K562 (cell line): ENCODE measurements at regions not wholly inside any gene's neighbourhood (a gene's known extent, or its start where the extent isn't known, plus 50 kb on each side); places are given as distances from the start of the nearest gene placed in this dataset.
A peak's percentile ranks its signal among the peaks of the same experiment; 100 is the strongest.

Experiments
- ATAC-seq: fragments of 200-7000 bp; cut with Tn5 transposase; 3 replicates; pipeline ENCODE4 v1.9.1; 2020; ENCODE audit warnings: moderate library complexity
- BruUV-seq: library from RNA; stranded (reverse); fragments of 400-500 nt; replicated peaks from 2 replicates; lab custom pipeline; 2021; lab: Mats Ljungman, UMichigan
- CTCF ChIA-PET: fragments of 300-600 bp; formaldehyde crosslinking; extraction: SDS; loops from one replicate; lab custom pipeline; 2021; ENCODE audit warnings: low intra/inter-chr PET ratio; lab: Yijun Ruan, JAX
- POLR2A ChIA-PET: fragments of 300-600, 350-650 bp; sonication (Branson Sonifier 250); formaldehyde crosslinking; extraction: SDS; loops from one replicate; lab custom pipeline; 2021; ENCODE audit warnings: antibody characterized with exemption, inconsistent platforms; lab: Yijun Ruan, JAX
- DNase-seq, 4 experiments: peaks; one replicate each; pipeline versions ENCODE4 v3.0.0 to v3.0.0-alpha.2; 2011 to 2018; ENCODE audit warnings: low spot score in 3 of 4, mixed read lengths in 3 of 4; ENCODE audit errors: extremely low read depth in 1 of 4
- FAIRE-seq: peaks from 2 replicates; lab custom pipeline; 2011; peaks lifted over from hg19 to GRCh38; lab: Jason Lieb, UNC
- H2AFZ ChIP-seq: 2 replicates; pipeline ENCODE4 v1.6.0; 2011; ENCODE audit warnings: low read depth, low read length, control low read depth, inconsistent platforms
- H3K27ac ChIP-seq: fragments of 200-600 bp; 3 replicates; pipeline ENCODE4 v1.8.0; 2011; ENCODE audit warnings: low read depth, mild to moderate bottlenecking, control low read depth, inconsistent platforms, low read length, moderate library complexity, mixed read lengths; ENCODE audit errors: extremely low read depth
- H3K27me3 ChIP-seq, 2 experiments: fragments of 300-600 bp in 1 of 2; 2 replicates in 1 of 2; 3 replicates in 1 of 2; pipeline versions ENCODE4 v1.6.0 to v1.8.0; 2011; ENCODE audit warnings: inconsistent platforms in 2 of 2, low read length in 2 of 2, mild to moderate bottlenecking in 1 of 2, mixed read lengths in 1 of 2, moderate library complexity in 1 of 2; ENCODE audit not compliant: control insufficient read depth in 2 of 2, insufficient read depth in 2 of 2
- H3K36me3 ChIP-seq: fragments of 300-600 bp; 3 replicates; pipeline ENCODE4 v1.8.0; 2011; ENCODE audit warnings: mild to moderate bottlenecking, low read length, inconsistent platforms; ENCODE audit not compliant: control insufficient read depth, insufficient read depth
- H3K4me1 ChIP-seq, 2 experiments: fragments of 200-600 bp in 1 of 2; replicated peaks in 1 of 2; 2 replicates in 1 of 2; 3 replicates in 1 of 2; pipeline versions ENCODE4 v1.5.1 to v1.8.0; 2011; ENCODE audit warnings: inconsistent platforms in 2 of 2, low read length in 2 of 2, mild to moderate bottlenecking in 1 of 2, mixed read lengths in 1 of 2, moderate library complexity in 1 of 2; ENCODE audit not compliant: control insufficient read depth in 2 of 2, insufficient read depth in 2 of 2
- H3K4me2 ChIP-seq: 2 replicates; pipeline ENCODE4 v1.6.1; 2011; ENCODE audit warnings: low read length, control low read depth, inconsistent platforms, mixed read lengths; ENCODE audit not compliant: insufficient read depth
- H3K4me3 ChIP-seq: fragments of 200-600 bp; sonication (generic), shearing (Covaris generic); 2 replicates; pipeline ENCODE4 v1.5.1; 2016; ENCODE audit warnings: control low read depth, inconsistent platforms
- H3K79me2 ChIP-seq: fragments of 200-600 bp; 3 replicates; pipeline ENCODE4 v1.8.0; 2011; ENCODE audit warnings: low read length, inconsistent platforms; ENCODE audit not compliant: control insufficient read depth, insufficient read depth
- H3K9ac ChIP-seq, 2 experiments: 2 replicates each; pipeline versions ENCODE4 v1.6.0 to v1.6.1; 2011; ENCODE audit warnings: low read depth in 2 of 2, low read length in 2 of 2, control low read depth in 1 of 2, inconsistent platforms in 1 of 2, mild to moderate bottlenecking in 1 of 2, mixed read lengths in 1 of 2; ENCODE audit not compliant: insufficient read depth in 1 of 2
- H3K9me1 ChIP-seq: one replicate; pipeline ENCODE4 v1.6.0; 2011; ENCODE audit warnings: inconsistent platforms, mild to moderate bottlenecking, low read length, moderate library complexity; ENCODE audit not compliant: control insufficient read depth, insufficient read depth
- H3K9me3 ChIP-seq: replicated peaks from 2 replicates; pipeline ENCODE4 v1.5.1; 2011; ENCODE audit warnings: low read depth, low read length, inconsistent platforms; ENCODE audit not compliant: control insufficient read depth, insufficient read depth
- H4K20me1 ChIP-seq: replicated peaks from 2 replicates; pipeline ENCODE4 v1.6.1; 2011; ENCODE audit warnings: low read length, inconsistent platforms, mixed read lengths; ENCODE audit not compliant: control insufficient read depth, insufficient read depth
- CTCF ChIP-seq, 3 experiments: IDR thresholded peaks in 2 of 3; conservative IDR thresholded peaks in 1 of 3; 2 replicates each; pipeline ENCODE4 v1.5.1; 2011 to 2012; ENCODE audit warnings: low read length in 3 of 3, mild to moderate bottlenecking in 3 of 3, control low read depth in 2 of 3, improper control_type of control experiment in 1 of 3, inconsistent platforms in 1 of 3, low read depth in 1 of 3, mixed read lengths in 1 of 3, moderate library complexity in 1 of 3; ENCODE audit not compliant: insufficient read depth in 2 of 3
- ESRRA ChIP-seq: fragments of 450-650 bp; IDR thresholded peaks from 2 replicates; pipeline ENCODE4 v1.6.1; 2014; ENCODE audit warnings: low read depth, mild to moderate bottlenecking, moderate library complexity, borderline replicate concordance
- JUNB ChIP-seq: fragments of 450-650 bp; formaldehyde crosslinking; conservative IDR thresholded peaks from 2 replicates; pipeline ENCODE4 v1.4.0; 2020; ENCODE audit warnings: mild to moderate bottlenecking
- NUFIP1 ChIP-seq: fragments of 450-650 bp; IDR thresholded peaks from 2 replicates; pipeline ENCODE4 v1.6.1; 2018; ENCODE audit not compliant: partially characterized antibody
- RAD21 ChIP-seq, 2 experiments: fragments of 250-450 bp in 1 of 2; fragments of 450-650 bp in 1 of 2; sonication (Bioruptor Pico) in 1 of 2; formaldehyde crosslinking in 1 of 2; IDR thresholded peaks in 1 of 2; conservative IDR thresholded peaks in 1 of 2; 2 replicates each; pipeline versions ENCODE4 v1.4.0 to v1.8.0; 2020 to 2022; ENCODE audit warnings: mild to moderate bottlenecking in 2 of 2, moderate library complexity in 1 of 2
- RBM17 ChIP-seq: fragments of 200-400 bp; formaldehyde crosslinking; IDR thresholded peaks from 2 replicates; pipeline ENCODE4 v1.6.1; 2017; ENCODE audit warnings: low read depth, mild to moderate bottlenecking, low read length, borderline replicate concordance
- RFX7 ChIP-seq: fragments of 250-450 bp; sonication (Bioruptor Pico); IDR thresholded peaks from 2 replicates; pipeline ENCODE4 v1.5.1; 2021; ENCODE audit warnings: mild to moderate bottlenecking
- STAT6 ChIP-seq: sonication (generic); formaldehyde crosslinking; IDR thresholded peaks from 2 replicates; pipeline ENCODE4 v1.8.1; 2023; ENCODE audit warnings: mild to moderate bottlenecking, missing genetic modification reagents
- TFE3 ChIP-seq: fragments of 450-650 bp; formaldehyde crosslinking; IDR thresholded peaks from 2 replicates; pipeline ENCODE4 v1.4.0; 2020; ENCODE audit warnings: mild to moderate bottlenecking, mixed read lengths
- ZNF280A ChIP-seq: fragments of 450-650 bp; IDR thresholded peaks from 2 replicates; pipeline ENCODE4 v1.6.1; 2018; ENCODE audit warnings: mild to moderate bottlenecking, low read depth; ENCODE audit not compliant: partially characterized antibody
- ZNF445 ChIP-seq: fragments of 250-450 bp; sonication (Bioruptor Pico); IDR thresholded peaks from 2 replicates; pipeline ENCODE4 v1.4.0; 2020; ENCODE audit warnings: low read depth, mild to moderate bottlenecking, moderate library complexity
- ZNF57 ChIP-seq: fragments of 450-650 bp; formaldehyde crosslinking; IDR thresholded peaks from 2 replicates; pipeline ENCODE4 v1.4.0; 2020; ENCODE audit warnings: mild to moderate bottlenecking, moderate library complexity
- WGBS: fragments of 100-300 bp; shearing (Covaris generic); methylation state at CpG from one replicate; pipeline ENCODE4 v1.1.6; 2016; ENCODE audit warnings: low coverage, mixed read lengths; ENCODE audit not compliant: insufficient coverage; ENCODE audit errors: missing lambda C conversion rate; 5-methylcytosine and 5-hydroxymethylcytosine counted together
- in situ Hi-C: fragments of 300-500 bp; cut with MboI; formaldehyde crosslinking; loops from 4 replicates; pipeline ENCODE4 v1.15.0; 2018; ENCODE audit warnings: inconsistent platforms, mixed read lengths
- intact Hi-C: fragments of 100-400 bp; cut with micrococcal nuclease; formaldehyde crosslinking; loops from 2 replicates; pipeline ENCODE4 v1.14.2; 2022

- TF ChIP-seq JUNB (no peak), CTCF (IDR thresholded peaks at IDR 0.05 in 2 of 3, conservative IDR thresholded peaks at IDR 0.05 in 1 of 3; ENCODE audit: insufficient read depth in 2 of 3, low read depth in 1 of 3, low read length in 3 of 3) (peak in 2 of 3 experiments; percentile 6 to 19; a peak in 1 of 6 replicates), ZNF445 (CRISPR knock-in tag) (no peak), STAT6 (CRISPR knock-in tag) (no peak), ZNF57 (CRISPR knock-in tag) (no peak), RAD21 (CRISPR knock-in tag; conservative IDR thresholded peaks at IDR 0.05 in 1 of 2, IDR thresholded peaks at IDR 0.05 in 1 of 2) (peak in 1 of 2 experiments; percentile 24; a peak in 1 of 4 replicates), ESRRA (no peak), ZNF280A (no peak), RBM17 (no peak), NUFIP1 (no peak), TFE3 (no peak), RFX7 (CRISPR knock-in tag) (no peak)
- Histone ChIP-seq H3K27me3 (peaks cover 0 to under 1% of the 10 kb centered on the region in 2 experiments; a peak in 1 of 5 replicates), H3K27ac (no peak overlapping the region), H3K4me2 (no peak overlapping the region), H3K9me1 (no peaks in the 10 kb centered on the region), H3K79me2 (no peaks in the 10 kb centered on the region), H3K9me3 (no peaks in the 10 kb centered on the region), H3K4me1 (no peaks in the 10 kb centered on the region), H2AFZ (no peak overlapping the region), H4K20me1 (no peaks in the 10 kb centered on the region), H3K4me3 (no peak overlapping the region), H3K9ac (no peak overlapping the region), H3K36me3 (no peaks in the 10 kb centered on the region)
- DNase-seq: peak in 2 of 4 experiments; percentile 4 to 6
- WGBS: 0% methylated on average over 2 of the region's 3 CpGs
- BruUV-seq: no TSS peak
- intact Hi-C loops (no loop called here), in situ Hi-C loops (no loop called here)
- ATAC-seq: peak; percentile 52; the same call in 1 of the 3 replicates
- ChIA-PET POLR2A (interaction anchor here (0.7 kb wide), 1 partner anchor 169 kb away, joined by 3 read pairs; no protein-coding TSS in a partner anchor), CTCF (no interaction called here)
- FAIRE-seq: no peak
These were observed 93.1 kb upstream of the SMARCA2 start for GRCh38 chr9:1922026-1922425.
